ENCODE measurements at regions not wholly inside any gene's neighbourhood (a gene's known extent, or its start where the extent isn't known, plus 50 kb on each side); places are given as distances from the start of the nearest gene placed in this dataset.

DNA sequence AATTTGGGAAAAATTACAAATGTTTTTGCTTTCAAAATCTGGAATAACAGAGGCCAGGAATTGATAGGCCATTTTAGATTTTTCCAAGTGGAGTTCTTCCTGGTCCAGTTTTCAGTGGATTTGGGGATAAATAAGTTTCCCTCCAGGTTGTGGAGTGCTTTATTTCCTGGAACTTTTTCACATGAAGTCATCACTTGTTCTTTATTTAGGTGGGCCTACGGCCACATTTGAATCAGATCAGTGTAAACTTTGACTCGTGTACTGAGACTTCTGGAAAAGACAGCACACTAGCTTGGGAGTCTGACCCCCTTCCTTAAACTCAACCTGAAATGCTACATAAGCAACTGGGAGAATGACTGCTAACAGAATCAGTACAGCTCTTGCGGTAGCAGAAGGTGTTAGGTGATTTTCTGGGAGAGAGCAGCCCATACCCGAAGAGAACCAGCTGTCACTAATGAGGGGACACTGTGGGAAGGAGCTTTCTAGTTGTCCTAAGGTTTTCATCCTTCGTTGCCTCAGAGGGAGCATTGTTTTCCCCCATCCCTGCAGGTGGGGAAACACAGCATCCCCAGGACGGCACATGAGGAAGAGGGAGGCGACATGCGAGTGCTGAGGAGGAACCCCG is 235.2 kb upstream of the FAT1 start:
- no peak overlapping the region for H3K9ac ChIP-seq (ENCODE audit: insufficient read depth, low read depth, low read length)
- peaks cover 0 to 24% of the 10 kb centered on the region in 2 experiments; a peak in 2 of 5 replicates for H3K27me3 ChIP-seq (ENCODE audit: control insufficient read depth in 1 of 2, insufficient read depth in 2 of 2, low read length in 2 of 2)
- no peak for DNase-seq (ENCODE audit: low spot score)
- H3K4me1 ChIP-seq (ENCODE audit: insufficient read depth, low read length), result peaks cover 5% of the 10 kb centered on the region
- in situ Hi-C loops (cut with HindIII; ENCODE audit: extremely low pct_ligation_motif_present, low pct_unique_long_range_greater_than_20kb) (no loop called here), intact Hi-C loops (cut with micrococcal nuclease; ENCODE audit: unreplicated experiment) (no loop called here)
- H3K4me2 ChIP-seq (ENCODE audit: low read depth, low read length), result no peak overlapping the region
- ChIA-PET CTCF (ENCODE audit: low intra/inter-chr PET ratio, low total read pairs) (no interaction called here), POLR2A (no interaction called here)
- no peak for ATAC-seq
- 45% methylated on average over 9 of the region's 9 CpGs for WGBS (ENCODE audit: low lambda C conversion rate)
- H3K9me3 ChIP-seq (ENCODE audit: low read length), result no peaks in the 10 kb centered on the region
- H4K20me1 ChIP-seq (ENCODE audit: insufficient read depth, low read length), result no peaks in the 10 kb centered on the region
- H3K79me2 ChIP-seq (ENCODE audit: insufficient read depth, low read length), result no peaks in the 10 kb centered on the region
- BruUV-seq (replicated peaks), result no TSS peak
- no peak for TF ChIP-seq SRSF1 (optimal IDR thresholded peaks at IDR 0.05; ENCODE audit: low read depth, low read length)
- TF ChIP-seq EEA1 (CRISPR knock-in tag; IDR thresholded peaks at IDR 0.05; ENCODE audit: borderline replicate concordance), result no peak
- TF ChIP-seq MED13 (CRISPR knock-in tag; IDR thresholded peaks at IDR 0.05), result no peak
- TF ChIP-seq MED1 (CRISPR knock-in tag; IDR thresholded peaks at IDR 0.05), result no peak
- TF ChIP-seq, protein P1, sequence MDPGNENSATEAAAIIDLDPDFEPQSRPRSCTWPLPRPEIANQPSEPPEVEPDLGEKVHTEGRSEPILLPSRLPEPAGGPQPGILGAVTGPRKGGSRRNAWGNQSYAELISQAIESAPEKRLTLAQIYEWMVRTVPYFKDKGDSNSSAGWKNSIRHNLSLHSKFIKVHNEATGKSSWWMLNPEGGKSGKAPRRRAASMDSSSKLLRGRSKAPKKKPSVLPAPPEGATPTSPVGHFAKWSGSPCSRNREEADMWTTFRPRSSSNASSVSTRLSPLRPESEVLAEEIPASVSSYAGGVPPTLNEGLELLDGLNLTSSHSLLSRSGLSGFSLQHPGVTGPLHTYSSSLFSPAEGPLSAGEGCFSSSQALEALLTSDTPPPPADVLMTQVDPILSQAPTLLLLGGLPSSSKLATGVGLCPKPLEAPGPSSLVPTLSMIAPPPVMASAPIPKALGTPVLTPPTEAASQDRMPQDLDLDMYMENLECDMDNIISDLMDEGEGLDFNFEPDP (CRISPR knock-in tag; conservative IDR thresholded peaks at IDR 0.05), result no peak
- no peak for TF ChIP-seq ZNF619 (CRISPR knock-in tag; IDR thresholded peaks at IDR 0.05)
- TF ChIP-seq MIER3 (CRISPR knock-in tag; IDR thresholded peaks at IDR 0.05; ENCODE audit: borderline replicate concordance), result no peak
- no peak for TF ChIP-seq SALL2 (CRISPR knock-in tag; IDR thresholded peaks at IDR 0.05)
- no peak for TF ChIP-seq MATR3 (CRISPR knock-in tag; IDR thresholded peaks at IDR 0.05)
- TF ChIP-seq CHD4 (IDR thresholded peaks at IDR 0.05; ENCODE audit: borderline replicate concordance, low read length), result no peak
- TF ChIP-seq ETV6 (CRISPR knock-in tag; conservative IDR thresholded peaks at IDR 0.05), result no peak
- TF ChIP-seq, protein P2, sequence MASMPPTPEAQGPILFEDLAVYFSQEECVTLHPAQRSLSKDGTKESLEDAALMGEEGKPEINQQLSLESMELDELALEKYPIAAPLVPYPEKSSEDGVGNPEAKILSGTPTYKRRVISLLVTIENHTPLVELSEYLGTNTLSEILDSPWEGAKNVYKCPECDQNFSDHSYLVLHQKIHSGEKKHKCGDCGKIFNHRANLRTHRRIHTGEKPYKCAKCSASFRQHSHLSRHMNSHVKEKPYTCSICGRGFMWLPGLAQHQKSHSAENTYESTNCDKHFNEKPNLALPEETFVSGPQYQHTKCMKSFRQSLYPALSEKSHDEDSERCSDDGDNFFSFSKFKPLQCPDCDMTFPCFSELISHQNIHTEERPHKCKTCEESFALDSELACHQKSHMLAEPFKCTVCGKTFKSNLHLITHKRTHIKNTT (CRISPR knock-in tag; IDR thresholded peaks at IDR 0.05), result no peak
- no peak for TF ChIP-seq SYNCRIP (IDR thresholded peaks at IDR 0.05; ENCODE audit: insufficient read depth, low read depth, low read length)
- no peak for TF ChIP-seq TARDBP (CRISPR knock-in tag; IDR thresholded peaks at IDR 0.05)
- H3K27ac ChIP-seq (ENCODE audit: extremely low read length, insufficient read depth, low read length), result no peak overlapping the region
- H3K4me3 ChIP-seq (replicated peaks in 1 of 3; ENCODE audit: insufficient read depth in 1 of 3, low read depth in 2 of 3, low read length in 3 of 3), result no peak overlapping the region
- no peak for FAIRE-seq
- H3K36me3 ChIP-seq (replicated peaks in 1 of 2; ENCODE audit: control insufficient read depth in 1 of 2, insufficient read depth in 2 of 2, low read length in 2 of 2), result no peaks in the 10 kb centered on the region
- no peak overlapping the region for H2AFZ ChIP-seq (ENCODE audit: low read length)
